Heart right ventricle (tissue), 16 donors: ENCODE measurements at regions not wholly inside any gene's neighbourhood (a gene's known extent, or its start where the extent isn't known, plus 50 kb on each side); places are given as distances from the start of the nearest gene placed in this dataset.

ENCODE experiments used
- ATAC-seq, 8 donors: fragments of 200-7000 bp; cut with Tn5 transposase; one replicate each; pipeline ENCODE4 v1.9.1; 2020; ENCODE audit warnings: mild to moderate bottlenecking in 8 of 8, moderate library complexity in 8 of 8, moderate number of reproducible peaks in 1 of 8
- DNase-seq, 2 donors: peaks; one replicate each; pipeline ENCODE4 v3.0.0-alpha.2; 2020
- H3K27ac ChIP-seq, 10 donors: fragments of 200-600 bp; sonication (generic) in 2 of 10; one replicate each; pipeline versions ENCODE4 v1.5.0 to v1.8.0; 2020 to 2022; ENCODE audit warnings: mild to moderate bottlenecking in 3 of 10
- H3K27me3 ChIP-seq, 7 donors: fragments of 200-600 bp; one replicate each; pipeline ENCODE4 v1.8.0; 2021 to 2022; ENCODE audit warnings: mild to moderate bottlenecking in 2 of 7
- H3K36me3 ChIP-seq, 9 donors: fragments of 200-600 bp; sonication (generic) in 1 of 9; one replicate each; pipeline versions ENCODE4 v1.5.0 to v1.8.0; 2020 to 2022; ENCODE audit warnings: mild to moderate bottlenecking in 2 of 9
- H3K4me1 ChIP-seq, 9 donors: fragments of 200-600 bp; sonication (generic) in 1 of 9; one replicate each; pipeline versions ENCODE4 v1.5.0 to v1.8.0; 2020 to 2022; ENCODE audit warnings: mild to moderate bottlenecking in 4 of 9
- H3K4me3 ChIP-seq, 10 donors: fragments of 200-600 bp; sonication (generic) in 2 of 10; one replicate each; pipeline versions ENCODE4 v1.5.0 to v1.8.0; 2020 to 2022; ENCODE audit warnings: mild to moderate bottlenecking in 7 of 10, moderate library complexity in 2 of 10
- H3K9me3 ChIP-seq, 11 donors: fragments of 200-600 bp in 10 of 11; sonication (generic) in 2 of 11; one replicate each; pipeline versions ENCODE4 v1.5.0 to v1.8.0; 2013 to 2022; ENCODE audit warnings: mild to moderate bottlenecking in 2 of 11, control low read depth in 1 of 11, moderate library complexity in 1 of 11
- WGBS, 2 donors: extraction: QIAGEN DNeasy Blood & Tissue Kit; methylation state at CpG; one replicate each; pipeline ENCODE4 v1.1.7; 2013; ENCODE audit warnings: inconsistent platforms in 1 of 2; 5-methylcytosine and 5-hydroxymethylcytosine counted together
- intact Hi-C, 10 donors: fragments of 100-400 bp; cut with DNase I; formaldehyde crosslinking; loops; one replicate each; pipeline versions ENCODE4 v1.11.1 to v1.14.2; 2022
- TF ChIP-seq, protein P1 (sequence below), 9 donors: fragments of 200-600 bp; sonication (generic) in 2 of 9; IDR thresholded peaks; one replicate each; pipeline versions ENCODE4 v1.5.0 to v1.8.0; 2021 to 2022; ENCODE audit warnings: antibody characterized with exemption in 9 of 9, mild to moderate bottlenecking in 5 of 9, moderate library complexity in 1 of 9
- donor health status: Arrhythmogenic right ventricular cardiomyopathy.
- donor health status: ischemic (EF 13 %, LVEDD 7.1; RV severe dilation, severe dysfunction).
- donor health status: healthy with polysubstance abuse.
- donor health status: DM: no; HTN: yes; CAD: no.
- donor health status: DM: no; HTN: no; CAD: no.
- donor health status: ischemic (EF 25% LVEDD 6.9; RV normal size, moderate dysfunction).
- donor health status: ischemic (EF 25% LVEDD 5.7; RV mildly dilated, moderate dysfunction).
- donor health status: healthy.
- donor health status: DM: yes; HTN: yes; CAD: no.
- donor health status: Ischemic cardiomyopathy.
- donor health status: ischemic (EF 35%, LVEDD 5.7; RV mildly dilated, moderate dysfunction).
- donor health status: nonischemic (EF 11% LVEDD 7.7; RV severe dilation, severe dysfunction).
- donor health status: DM: yes; HTN: yes; CAD: no.
- donor health status: PGD.
- donor health status: ischemic (EF 29% LVEDD 5.4; RV normal size, mild dysfunction).
- donor health status: nonischemic (EF 23%, LVEDD 6.1; RV moderate dilation, normal function).

DNA sequence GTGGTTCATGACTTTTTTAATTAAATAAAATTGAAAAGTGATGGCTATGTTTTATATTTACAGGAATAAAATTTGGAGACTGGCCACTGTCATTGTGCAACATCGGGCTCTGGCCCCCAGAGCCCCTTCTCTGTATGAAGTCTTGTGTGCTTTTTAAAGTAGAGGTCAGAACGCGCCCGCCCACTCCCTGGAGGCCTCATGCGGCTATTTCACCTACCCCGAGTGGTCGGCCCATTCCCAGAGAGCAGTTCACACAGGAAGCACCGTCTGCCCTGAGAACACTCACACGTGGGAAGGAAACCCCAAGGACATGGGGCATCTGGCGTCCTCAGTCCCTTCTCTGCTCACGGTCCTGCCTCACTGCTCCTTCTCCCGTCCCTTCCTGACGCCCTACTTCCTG is 296.9 kb upstream of the SALL3 start:
- ATAC-seq (no peak), DNase-seq (no peak)
- Histone ChIP-seq H3K27me3 (peaks cover 0 to 33% (median 0%) of the 10 kb centered on the region in 7 donors), H3K27ac (no peak overlapping the region), H3K9me3 (no peaks in the 10 kb centered on the region), H3K36me3 (no peaks in the 10 kb centered on the region), H3K4me3 (no peak overlapping the region), H3K4me1 (no peaks in the 10 kb centered on the region)
- intact Hi-C loops: no loop called here
- 50 to 55% methylated on average over 13 of the region's 13 CpGs for WGBS, 2 donors
- TF ChIP-seq, protein P1, sequence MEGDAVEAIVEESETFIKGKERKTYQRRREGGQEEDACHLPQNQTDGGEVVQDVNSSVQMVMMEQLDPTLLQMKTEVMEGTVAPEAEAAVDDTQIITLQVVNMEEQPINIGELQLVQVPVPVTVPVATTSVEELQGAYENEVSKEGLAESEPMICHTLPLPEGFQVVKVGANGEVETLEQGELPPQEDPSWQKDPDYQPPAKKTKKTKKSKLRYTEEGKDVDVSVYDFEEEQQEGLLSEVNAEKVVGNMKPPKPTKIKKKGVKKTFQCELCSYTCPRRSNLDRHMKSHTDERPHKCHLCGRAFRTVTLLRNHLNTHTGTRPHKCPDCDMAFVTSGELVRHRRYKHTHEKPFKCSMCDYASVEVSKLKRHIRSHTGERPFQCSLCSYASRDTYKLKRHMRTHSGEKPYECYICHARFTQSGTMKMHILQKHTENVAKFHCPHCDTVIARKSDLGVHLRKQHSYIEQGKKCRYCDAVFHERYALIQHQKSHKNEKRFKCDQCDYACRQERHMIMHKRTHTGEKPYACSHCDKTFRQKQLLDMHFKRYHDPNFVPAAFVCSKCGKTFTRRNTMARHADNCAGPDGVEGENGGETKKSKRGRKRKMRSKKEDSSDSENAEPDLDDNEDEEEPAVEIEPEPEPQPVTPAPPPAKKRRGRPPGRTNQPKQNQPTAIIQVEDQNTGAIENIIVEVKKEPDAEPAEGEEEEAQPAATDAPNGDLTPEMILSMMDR (IDR thresholded peaks at IDR 0.05): no peak

DNA sequence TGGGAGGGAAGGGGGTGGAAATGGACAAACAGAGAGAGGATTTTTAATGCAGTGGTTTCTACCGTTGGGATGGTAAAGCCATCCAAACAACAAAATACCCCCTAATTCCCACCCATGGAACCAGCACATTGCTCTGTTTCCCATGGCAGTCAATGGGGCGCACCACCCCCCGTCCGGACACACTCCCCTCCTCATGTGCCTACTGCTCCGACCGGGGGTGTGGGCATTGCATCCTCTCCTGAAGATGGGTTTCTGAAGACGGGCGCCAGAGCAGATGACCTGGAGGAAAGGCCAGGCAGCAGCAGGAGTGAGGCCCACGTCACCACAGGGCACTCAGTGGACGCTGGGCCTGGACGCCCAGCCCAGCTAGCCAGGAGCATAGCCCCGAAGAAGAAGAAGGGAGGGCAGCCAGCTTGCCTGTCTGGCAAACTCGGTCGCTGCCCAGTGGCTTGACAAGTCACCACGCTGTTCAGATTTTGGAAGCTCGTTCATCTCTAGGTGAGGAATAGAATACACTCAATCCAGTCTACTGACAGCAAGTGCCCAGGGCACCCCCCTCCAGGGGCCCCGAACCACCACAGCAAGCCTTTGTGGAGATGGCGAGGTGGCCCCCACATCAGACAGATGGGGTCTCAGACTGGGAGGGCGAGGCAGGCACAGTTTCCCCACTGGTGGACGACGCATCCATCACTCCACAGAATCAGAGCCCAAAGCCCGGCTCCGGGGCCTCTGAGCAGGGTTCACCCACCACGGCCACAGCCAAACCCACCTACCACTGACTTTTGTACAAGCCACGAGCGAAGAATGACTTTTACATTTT is 296.2 kb upstream of the SALL3 start:
- no peaks in the 10 kb centered on the region for H3K9me3 ChIP-seq

DNA sequence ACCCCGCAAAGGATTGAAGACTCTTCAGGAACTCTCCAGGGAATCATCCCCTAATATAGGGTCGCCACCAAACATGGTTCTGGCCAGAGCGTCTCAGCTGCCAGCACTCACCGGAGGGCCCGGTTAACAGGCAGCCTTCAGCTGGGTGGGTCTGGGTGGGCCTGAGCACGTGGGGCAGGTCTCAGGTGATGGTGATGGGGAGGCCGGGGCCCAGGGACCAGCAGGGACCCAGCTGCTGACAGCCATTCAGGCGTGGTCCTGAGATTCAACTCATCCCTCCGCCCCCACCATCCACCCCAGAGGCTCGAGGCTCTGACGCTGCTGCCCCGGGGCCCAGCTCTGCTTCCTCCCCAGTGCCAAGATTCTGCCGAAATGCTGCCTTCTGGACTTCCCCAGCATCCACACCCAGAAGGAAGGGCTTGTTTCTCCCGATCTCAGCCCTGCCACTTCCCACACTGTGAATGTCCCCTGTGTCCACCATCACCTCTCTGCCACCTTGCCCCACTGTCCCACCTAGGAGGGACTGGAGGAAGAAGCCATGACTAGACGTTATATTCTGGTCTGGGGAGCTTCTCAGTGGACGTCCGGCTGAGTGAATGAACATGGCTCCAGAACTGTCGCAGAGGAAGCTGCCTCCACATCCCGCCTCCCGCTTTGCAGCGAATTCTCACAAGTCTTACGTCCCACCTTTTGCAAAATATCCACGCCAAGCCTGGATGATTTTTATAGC is 294.2 kb upstream of the SALL3 start:
- DNase-seq: no peak
- H3K27ac ChIP-seq: no peak overlapping the region
- H3K27me3 ChIP-seq: peaks cover 0 to 31% (median 0%) of the 10 kb centered on the region in 7 donors
- no peak for ATAC-seq
- no peaks in the 10 kb centered on the region for H3K9me3 ChIP-seq
- H3K36me3 ChIP-seq: no peaks in the 10 kb centered on the region
- TF ChIP-seq, protein P1 (IDR thresholded peaks at IDR 0.05): no peak
- no peaks in the 10 kb centered on the region for H3K4me1 ChIP-seq
- H3K4me3 ChIP-seq: no peak overlapping the region
- intact Hi-C loops: no loop called here
- WGBS, 2 donors: 79 to 82% methylated on average over 23 of the region's 23 CpGs

More for the DNA sequence above, 296.2 kb upstream of the SALL3 start:
- Histone ChIP-seq H3K4me1 (no peaks in the 10 kb centered on the region), H3K4me3 (no peak overlapping the region), H3K27me3 (peaks cover 0 to 33% (median 0%) of the 10 kb centered on the region in 7 donors), H3K36me3 (no peaks in the 10 kb centered on the region), H3K27ac (no peak overlapping the region)
- ATAC-seq (no peak), DNase-seq (no peak)
- intact Hi-C loops: no loop called here
- TF ChIP-seq, protein P1 (IDR thresholded peaks at IDR 0.05): no peak
- WGBS, 2 donors: 86 to 89% methylated on average over 26 of the region's 26 CpGs

DNA sequence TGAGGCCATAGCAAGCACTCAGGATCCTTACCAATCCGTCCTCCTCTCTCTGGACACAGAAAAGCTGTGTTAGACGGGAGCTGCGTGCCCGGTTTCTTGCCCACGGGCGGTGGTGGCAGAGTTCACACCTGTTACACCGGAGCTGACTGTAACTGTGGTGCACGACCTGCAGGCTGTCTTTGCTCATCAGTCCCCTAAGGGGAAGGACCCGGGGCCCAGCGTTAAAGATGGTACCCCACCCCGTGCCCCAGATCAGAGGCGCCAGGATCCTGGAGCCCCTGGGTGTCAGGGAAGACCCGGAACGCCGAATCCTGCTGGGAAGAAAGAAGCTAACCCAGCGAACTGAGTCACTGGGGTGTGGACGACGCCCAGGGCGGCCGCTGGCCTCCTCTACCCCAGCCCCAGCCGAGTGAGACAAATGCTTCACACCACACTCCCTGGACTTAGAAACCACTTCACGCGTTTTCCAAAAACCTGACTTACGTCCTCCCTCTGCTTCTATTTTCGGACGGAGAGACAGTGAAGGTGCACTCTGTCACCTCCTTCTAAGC is 293.6 kb upstream of the SALL3 start:
- 77 to 81% methylated on average over 26 of the region's 26 CpGs for WGBS, 2 donors
- intact Hi-C loops: no loop called here
- ATAC-seq: no peak

More for the DNA sequence above, 293.6 kb upstream of the SALL3 start:
- Histone ChIP-seq H3K27ac (no peak overlapping the region), H3K27me3 (peaks cover 0 to 25% (median 0%) of the 10 kb centered on the region in 7 donors), H3K9me3 (no peaks in the 10 kb centered on the region), H3K36me3 (no peaks in the 10 kb centered on the region), H3K4me3 (no peak overlapping the region), H3K4me1 (no peaks in the 10 kb centered on the region)
- TF ChIP-seq, protein P1 (IDR thresholded peaks at IDR 0.05): no peak
- DNase-seq: no peak
